ENCODE measurements at regions not wholly inside any gene's neighbourhood (a gene's known extent, or its start where the extent isn't known, plus 50 kb on each side); places are given as distances from the start of the nearest gene placed in this dataset.

- no peak for DNase-seq (ENCODE audit: low read depth)
Measured at GRCh38 chr5:12017007-12017406, 112.8 kb upstream of the CTNND2 start.

- peak; percentile 22 for DNase-seq (ENCODE audit: low read depth)
Measured at GRCh38 chr5:12016159-12016746, 112.0 kb upstream of the CTNND2 start.

GRCh38 chr5:12013351-12013750 is 109.1 kb upstream of the CTNND2 start:
- DNase-seq (ENCODE audit: low read depth) = no peak

GRCh38 chr5:12003680-12004079 is 99.4 kb upstream of the CTNND2 start:
- DNase-seq (ENCODE audit: low read depth) = no peak

- DNase-seq (ENCODE audit: low read depth) = no peak
Measured at GRCh38 chr5:11998397-11998796, 94.2 kb upstream of the CTNND2 start.

- no peak for DNase-seq (ENCODE audit: low read depth)
Measured at GRCh38 chr5:11997942-11998341, 93.7 kb upstream of the CTNND2 start.

GRCh38 chr5:11992518-11992917 is 88.3 kb upstream of the CTNND2 start:
- no peak for DNase-seq (ENCODE audit: low read depth)

- DNase-seq (ENCODE audit: low read depth) = no peak
Measured at GRCh38 chr5:11985993-11986392, 81.7 kb upstream of the CTNND2 start.

GRCh38 chr5:11984196-11984595 is 80.0 kb upstream of the CTNND2 start:
- no peak for DNase-seq (ENCODE audit: low read depth)

- no peak for DNase-seq (ENCODE audit: low read depth)
Measured at GRCh38 chr5:11981986-11982385, 77.7 kb upstream of the CTNND2 start.

- no peak for DNase-seq (ENCODE audit: low read depth)
Measured at GRCh38 chr5:11977904-11978303, 73.7 kb upstream of the CTNND2 start.

GRCh38 chr5:11973469-11973868 is 69.2 kb upstream of the CTNND2 start:
- DNase-seq (ENCODE audit: low read depth) = peak; percentile 4

GRCh38 chr5:11963227-11963626 is 59.0 kb upstream of the CTNND2 start:
- no peak for DNase-seq (ENCODE audit: low read depth)

GRCh38 chr5:11962122-11962521 is 57.9 kb upstream of the CTNND2 start:
- peak; percentile 2 for DNase-seq (ENCODE audit: low read depth)

GRCh38 chr5:11958321-11958720 is 54.1 kb upstream of the CTNND2 start:
- no peak for DNase-seq (ENCODE audit: low read depth)

GRCh38 chr5:11955331-11955730 is 51.1 kb upstream of the CTNND2 start:
- peak; percentile 40 for DNase-seq (ENCODE audit: low read depth)

All from M059J (cell line).